ENCODE measurements at regions not wholly inside any gene's neighbourhood (a gene's known extent, or its start where the extent isn't known, plus 50 kb on each side); places are given as distances from the start of the nearest gene placed in this dataset.

- Histone ChIP-seq H3K27ac (replicated peaks) (no peak overlapping the region), H3K4me3 (replicated peaks; ENCODE audit: insufficient read depth, low read length) (no peak overlapping the region), H3K27me3 (ENCODE audit: insufficient read depth, poor library complexity, severe bottlenecking) (no peaks in the 10 kb centered on the region)
- no peak for DNase-seq (ENCODE audit: low read depth in 1 of 2, low spot score in 1 of 2)
- TF ChIP-seq SPI1 (IDR thresholded peaks at IDR 0.05; ENCODE audit: borderline replicate concordance, low read depth) (no peak), POLR2AphosphoS5 (IDR thresholded peaks at IDR 0.05; ENCODE audit: low read depth) (no peak), GABPA (IDR thresholded peaks at IDR 0.05; ENCODE audit: low read depth) (no peak), REST (IDR thresholded peaks at IDR 0.05; ENCODE audit: insufficient replicate concordance, low read depth) (no peak)
- TF ChIP-seq, protein P1, sequence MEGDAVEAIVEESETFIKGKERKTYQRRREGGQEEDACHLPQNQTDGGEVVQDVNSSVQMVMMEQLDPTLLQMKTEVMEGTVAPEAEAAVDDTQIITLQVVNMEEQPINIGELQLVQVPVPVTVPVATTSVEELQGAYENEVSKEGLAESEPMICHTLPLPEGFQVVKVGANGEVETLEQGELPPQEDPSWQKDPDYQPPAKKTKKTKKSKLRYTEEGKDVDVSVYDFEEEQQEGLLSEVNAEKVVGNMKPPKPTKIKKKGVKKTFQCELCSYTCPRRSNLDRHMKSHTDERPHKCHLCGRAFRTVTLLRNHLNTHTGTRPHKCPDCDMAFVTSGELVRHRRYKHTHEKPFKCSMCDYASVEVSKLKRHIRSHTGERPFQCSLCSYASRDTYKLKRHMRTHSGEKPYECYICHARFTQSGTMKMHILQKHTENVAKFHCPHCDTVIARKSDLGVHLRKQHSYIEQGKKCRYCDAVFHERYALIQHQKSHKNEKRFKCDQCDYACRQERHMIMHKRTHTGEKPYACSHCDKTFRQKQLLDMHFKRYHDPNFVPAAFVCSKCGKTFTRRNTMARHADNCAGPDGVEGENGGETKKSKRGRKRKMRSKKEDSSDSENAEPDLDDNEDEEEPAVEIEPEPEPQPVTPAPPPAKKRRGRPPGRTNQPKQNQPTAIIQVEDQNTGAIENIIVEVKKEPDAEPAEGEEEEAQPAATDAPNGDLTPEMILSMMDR (IDR thresholded peaks at IDR 0.05; ENCODE audit: insufficient read depth, low read length), result no peak
Measured at GRCh38 chr2:147428120-147428747, 416.6 kb upstream of the ACVR2A start.

DNA sequence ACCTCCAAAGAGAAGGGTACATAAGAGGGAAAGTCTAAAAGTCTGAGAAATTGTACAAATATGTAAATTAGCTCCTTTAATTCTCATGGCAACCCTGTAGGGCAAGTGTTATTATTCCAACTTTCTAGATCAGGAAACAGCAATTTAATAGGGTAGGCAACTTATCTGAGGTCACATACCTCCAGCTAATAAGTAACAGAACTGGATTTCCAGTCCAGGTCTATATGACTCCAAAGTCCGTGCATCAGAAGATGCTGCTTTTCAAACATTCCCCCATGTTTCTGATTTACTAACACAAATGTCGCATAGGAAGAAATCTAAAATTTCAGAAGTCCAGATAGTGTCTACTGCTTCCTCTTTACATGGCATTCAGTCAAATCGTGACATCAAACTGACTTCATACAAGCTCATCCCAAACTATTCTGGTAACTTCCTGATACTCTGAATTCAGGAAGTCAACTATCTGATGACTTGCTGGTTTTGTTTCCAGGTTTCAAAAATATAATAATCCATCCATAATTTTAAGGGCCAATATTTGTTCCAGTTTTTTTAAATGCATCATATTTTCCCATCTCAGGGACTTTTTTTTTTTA lies 419.3 kb upstream of the ACVR2A start:
- TF ChIP-seq SPI1 (IDR thresholded peaks at IDR 0.05; ENCODE audit: borderline replicate concordance, low read depth) (no peak), REST (IDR thresholded peaks at IDR 0.05; ENCODE audit: insufficient replicate concordance, low read depth) (no peak)
- no peak overlapping the region for H3K4me3 ChIP-seq (replicated peaks; ENCODE audit: insufficient read depth, low read length)
- DNase-seq (ENCODE audit: low read depth in 1 of 2, low spot score in 1 of 2), result no peak
- H3K27me3 ChIP-seq (ENCODE audit: insufficient read depth, poor library complexity, severe bottlenecking), result no peaks in the 10 kb centered on the region
- H3K27ac ChIP-seq (replicated peaks), result no peak overlapping the region

DNA sequence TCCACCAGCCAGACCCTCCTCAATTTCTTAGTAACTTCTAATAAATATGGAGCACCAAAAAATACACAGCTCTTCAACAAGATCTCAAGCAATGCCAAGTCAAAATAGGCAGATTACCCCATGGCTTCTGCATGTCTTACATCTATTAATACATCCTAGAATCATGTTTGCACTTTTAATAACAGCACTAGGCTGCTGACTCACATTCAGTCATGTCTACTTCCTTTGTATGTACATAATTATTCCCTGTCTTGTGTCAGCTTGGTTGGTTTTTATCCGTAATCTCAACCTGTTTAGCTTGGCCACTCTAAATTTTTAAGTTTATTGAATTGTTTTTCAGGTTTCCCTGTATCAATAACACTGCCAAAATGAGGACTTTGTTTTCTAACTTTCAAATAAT lies 420.1 kb upstream of the ACVR2A start:
- no peak overlapping the region for H3K27ac ChIP-seq (replicated peaks)
- no peak overlapping the region for H3K4me3 ChIP-seq (replicated peaks; ENCODE audit: insufficient read depth, low read length)
- DNase-seq (ENCODE audit: low read depth in 1 of 2, low spot score in 1 of 2), result no peak
- H3K27me3 ChIP-seq (ENCODE audit: insufficient read depth, poor library complexity, severe bottlenecking), result no peaks in the 10 kb centered on the region
- TF ChIP-seq REST (IDR thresholded peaks at IDR 0.05; ENCODE audit: insufficient replicate concordance, low read depth), result no peak
- TF ChIP-seq GABPA (IDR thresholded peaks at IDR 0.05; ENCODE audit: low read depth), result no peak
- TF ChIP-seq, protein P1 (IDR thresholded peaks at IDR 0.05; ENCODE audit: insufficient read depth, low read length), result no peak
- no peak for TF ChIP-seq POLR2AphosphoS5 (IDR thresholded peaks at IDR 0.05; ENCODE audit: low read depth)
- no peak for TF ChIP-seq SPI1 (IDR thresholded peaks at IDR 0.05; ENCODE audit: borderline replicate concordance, low read depth)

All from HL-60 (cell line).